ENCODE measurements at regions not wholly inside any gene's neighbourhood (a gene's known extent, or its start where the extent isn't known, plus 50 kb on each side); places are given as distances from the start of the nearest gene placed in this dataset.

DNA sequence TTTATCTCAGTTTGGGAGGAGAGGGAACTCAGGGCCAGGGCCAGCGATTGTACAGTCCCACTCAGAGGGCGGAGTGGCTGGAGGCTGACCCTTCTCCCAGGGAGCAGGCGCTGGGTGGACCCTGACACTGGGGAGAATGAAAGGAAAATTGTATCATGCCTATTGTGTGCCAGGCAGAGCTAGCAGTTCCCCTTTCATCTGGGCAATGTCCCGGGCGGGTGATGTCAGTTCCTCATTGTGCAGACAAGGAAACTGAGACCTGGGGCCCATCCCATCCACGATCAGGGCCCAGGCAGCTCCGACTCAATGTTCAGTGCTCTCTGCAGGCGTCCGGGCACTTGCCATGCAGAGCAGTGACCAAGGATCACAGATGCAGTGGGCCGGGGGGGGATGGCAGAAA is 101.9 kb upstream of the RTL1 start:
- TF ChIP-seq POLR2AphosphoS5 (IDR thresholded peaks at IDR 0.05; ENCODE audit: low read depth, low read length): no peak
- no peak for TF ChIP-seq SIN3A (IDR thresholded peaks at IDR 0.05; ENCODE audit: borderline replicate concordance, insufficient read depth, low read length)
- TF ChIP-seq, protein P1, sequence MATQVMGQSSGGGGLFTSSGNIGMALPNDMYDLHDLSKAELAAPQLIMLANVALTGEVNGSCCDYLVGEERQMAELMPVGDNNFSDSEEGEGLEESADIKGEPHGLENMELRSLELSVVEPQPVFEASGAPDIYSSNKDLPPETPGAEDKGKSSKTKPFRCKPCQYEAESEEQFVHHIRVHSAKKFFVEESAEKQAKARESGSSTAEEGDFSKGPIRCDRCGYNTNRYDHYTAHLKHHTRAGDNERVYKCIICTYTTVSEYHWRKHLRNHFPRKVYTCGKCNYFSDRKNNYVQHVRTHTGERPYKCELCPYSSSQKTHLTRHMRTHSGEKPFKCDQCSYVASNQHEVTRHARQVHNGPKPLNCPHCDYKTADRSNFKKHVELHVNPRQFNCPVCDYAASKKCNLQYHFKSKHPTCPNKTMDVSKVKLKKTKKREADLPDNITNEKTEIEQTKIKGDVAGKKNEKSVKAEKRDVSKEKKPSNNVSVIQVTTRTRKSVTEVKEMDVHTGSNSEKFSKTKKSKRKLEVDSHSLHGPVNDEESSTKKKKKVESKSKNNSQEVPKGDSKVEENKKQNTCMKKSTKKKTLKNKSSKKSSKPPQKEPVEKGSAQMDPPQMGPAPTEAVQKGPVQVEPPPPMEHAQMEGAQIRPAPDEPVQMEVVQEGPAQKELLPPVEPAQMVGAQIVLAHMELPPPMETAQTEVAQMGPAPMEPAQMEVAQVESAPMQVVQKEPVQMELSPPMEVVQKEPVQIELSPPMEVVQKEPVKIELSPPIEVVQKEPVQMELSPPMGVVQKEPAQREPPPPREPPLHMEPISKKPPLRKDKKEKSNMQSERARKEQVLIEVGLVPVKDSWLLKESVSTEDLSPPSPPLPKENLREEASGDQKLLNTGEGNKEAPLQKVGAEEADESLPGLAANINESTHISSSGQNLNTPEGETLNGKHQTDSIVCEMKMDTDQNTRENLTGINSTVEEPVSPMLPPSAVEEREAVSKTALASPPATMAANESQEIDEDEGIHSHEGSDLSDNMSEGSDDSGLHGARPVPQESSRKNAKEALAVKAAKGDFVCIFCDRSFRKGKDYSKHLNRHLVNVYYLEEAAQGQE (IDR thresholded peaks at IDR 0.05; ENCODE audit: insufficient read depth in 1 of 2, low read depth in 2 of 2, low read length in 2 of 2): no peak
- no peak for TF ChIP-seq TAF1 (IDR thresholded peaks at IDR 0.05; ENCODE audit: borderline replicate concordance, insufficient read depth, low read length)
- no peak for TF ChIP-seq FOXP2 (optimal IDR thresholded peaks at IDR 0.05; ENCODE audit: borderline replicate concordance, extremely low read depth, extremely low read length, insufficient read depth)

DNA sequence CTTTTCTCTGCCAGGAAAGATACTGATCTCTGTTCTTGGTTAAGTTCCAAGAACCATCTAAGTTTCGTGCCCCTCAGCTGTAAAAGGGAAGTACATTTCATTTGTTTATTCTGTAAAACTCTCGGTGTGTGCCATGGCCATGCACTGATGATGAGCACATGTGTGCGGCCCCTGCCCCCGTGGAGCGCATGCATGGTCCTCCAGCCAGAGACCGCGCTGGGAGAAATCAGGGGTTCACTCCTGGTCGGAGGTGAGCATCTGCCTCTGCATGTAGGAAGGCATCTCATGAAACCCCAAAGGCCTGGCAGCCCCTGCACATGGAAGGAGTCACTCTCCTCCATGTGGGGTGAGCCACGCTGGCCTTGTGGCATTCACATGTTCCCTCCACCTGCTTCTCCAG is 102.5 kb upstream of the RTL1 start:
- TF ChIP-seq FOXP2 (optimal IDR thresholded peaks at IDR 0.05; ENCODE audit: borderline replicate concordance, extremely low read depth, extremely low read length, insufficient read depth): peak; percentile 6
- TF ChIP-seq, protein P1 (IDR thresholded peaks at IDR 0.05; ENCODE audit: insufficient read depth in 1 of 2, low read depth in 2 of 2, low read length in 2 of 2): no peak

DNA sequence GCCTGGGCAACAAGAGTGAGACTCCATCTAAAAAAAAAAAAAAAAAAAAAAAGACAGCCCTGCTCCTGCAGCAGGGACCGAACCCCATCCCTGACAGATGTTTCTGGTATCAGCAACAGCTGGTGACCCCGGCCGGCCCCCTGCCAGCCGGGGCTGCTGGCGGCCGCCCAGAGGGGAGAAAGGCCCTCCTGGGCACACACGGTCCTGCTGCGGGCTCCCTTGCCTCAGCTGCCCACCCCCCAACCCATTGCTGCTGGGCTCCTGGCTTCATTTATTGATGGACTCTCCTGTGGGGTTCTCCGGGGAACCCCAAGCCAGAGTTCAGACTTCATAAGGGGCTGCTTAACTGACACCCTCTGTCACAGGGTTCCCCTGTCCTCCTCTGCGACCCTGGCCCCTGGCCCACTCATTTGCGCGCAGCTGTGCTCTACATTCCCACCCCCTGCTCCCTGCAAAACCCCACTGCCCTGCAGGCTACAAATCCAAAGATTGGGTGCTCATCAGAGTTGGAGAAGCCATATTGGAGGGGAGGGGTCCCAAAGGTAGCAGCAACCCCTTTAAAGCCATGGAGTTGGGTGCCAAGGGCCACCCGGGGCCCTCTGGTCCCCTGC is 103.6 kb upstream of the RTL1 start:
- no peak for TF ChIP-seq TAF1 (IDR thresholded peaks at IDR 0.05; ENCODE audit: borderline replicate concordance, insufficient read depth, low read length)

DNA sequence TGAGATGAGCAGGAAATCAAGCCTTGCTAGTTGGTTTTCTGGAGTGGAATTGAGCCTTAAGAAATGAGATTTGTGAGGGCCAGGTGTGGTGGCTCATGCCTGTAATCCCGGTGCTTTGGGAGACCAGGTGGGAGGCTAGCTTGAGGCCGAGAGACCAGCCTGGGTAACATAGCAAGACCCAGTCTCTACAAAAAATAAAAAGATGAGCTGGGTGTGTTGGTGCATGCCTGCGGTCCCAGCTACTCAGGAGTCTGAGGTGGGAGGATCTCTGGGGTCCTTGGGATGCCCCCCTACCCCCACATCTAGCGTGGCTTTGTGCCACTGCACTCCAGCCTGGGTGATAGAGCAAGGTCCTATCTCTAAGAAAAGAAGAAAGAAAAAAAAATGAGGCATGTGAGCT is 104.2 kb upstream of the RTL1 start:
- TF ChIP-seq SIN3A (IDR thresholded peaks at IDR 0.05; ENCODE audit: borderline replicate concordance, insufficient read depth, low read length): no peak
- TF ChIP-seq, protein P1 (IDR thresholded peaks at IDR 0.05; ENCODE audit: insufficient read depth in 1 of 2, low read depth in 2 of 2, low read length in 2 of 2): no peak
- no peak for TF ChIP-seq TAF1 (IDR thresholded peaks at IDR 0.05; ENCODE audit: borderline replicate concordance, insufficient read depth, low read length)
- TF ChIP-seq POLR2AphosphoS5 (IDR thresholded peaks at IDR 0.05; ENCODE audit: low read depth, low read length): no peak
- no peak for TF ChIP-seq FOXP2 (optimal IDR thresholded peaks at IDR 0.05; ENCODE audit: borderline replicate concordance, extremely low read depth, extremely low read length, insufficient read depth)

DNA sequence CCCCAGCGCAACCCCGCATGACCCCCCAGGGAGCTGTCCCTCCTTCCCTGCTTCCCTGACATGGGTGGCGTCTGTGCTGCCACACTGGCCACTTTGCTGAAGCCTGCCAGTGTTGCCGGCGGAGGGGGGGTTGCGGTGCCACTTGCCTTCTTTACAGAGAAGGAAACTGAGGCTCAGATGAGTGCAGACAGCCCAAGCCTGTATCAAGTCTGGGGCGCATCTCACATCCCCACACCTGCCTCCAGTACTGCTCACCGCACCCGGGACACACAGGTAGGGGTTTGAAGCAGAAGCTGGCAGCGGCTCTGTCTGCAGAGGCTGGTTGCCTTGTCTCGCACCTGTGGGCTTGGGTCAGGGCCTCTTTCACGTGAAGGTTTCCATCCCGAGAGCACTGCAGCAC is 104.7 kb upstream of the RTL1 start:
- TF ChIP-seq POLR2AphosphoS5 (IDR thresholded peaks at IDR 0.05; ENCODE audit: low read depth, low read length) (no peak), TAF1 (IDR thresholded peaks at IDR 0.05; ENCODE audit: borderline replicate concordance, insufficient read depth, low read length) (no peak), FOXP2 (optimal IDR thresholded peaks at IDR 0.05; ENCODE audit: borderline replicate concordance, extremely low read depth, extremely low read length, insufficient read depth) (no peak), SIN3A (IDR thresholded peaks at IDR 0.05; ENCODE audit: borderline replicate concordance, insufficient read depth, low read length) (no peak)
- TF ChIP-seq, protein P1 (IDR thresholded peaks at IDR 0.05; ENCODE audit: insufficient read depth in 1 of 2, low read depth in 2 of 2, low read length in 2 of 2): no peak

Measured in PFSK-1 (cell line).